Ovary (tissue), 7 donors: ENCODE measurements at regions not wholly inside any gene's neighbourhood (a gene's known extent, or its start where the extent isn't known, plus 50 kb on each side); places are given as distances from the start of the nearest gene placed in this dataset.
"Not testable (repeated sequence)": the region's sequence is repeated elsewhere in the genome, so short reads cannot be mapped to it uniquely, and the experiment has no call there.

Source experiments
- DNase-seq, 5 donors: peaks; one replicate each; pipeline ENCODE4 v3.0.0-alpha.2; 2019 to 2020
- H3K27ac ChIP-seq, 2 donors: fragments of 200-600 bp; one replicate each; pipeline versions ENCODE4 v1.5.1 to v1.8.0; 2019 to 2022
- H3K27me3 ChIP-seq: fragments of 200-600 bp; one replicate; pipeline ENCODE4 v1.8.0; 2022
- H3K36me3 ChIP-seq: fragments of 200-600 bp; sonication (generic); one replicate; pipeline ENCODE4 v1.5.1; 2019
- H3K4me1 ChIP-seq: one replicate; pipeline ENCODE4 v1.8.1; 2013; ENCODE audit warnings: mild to moderate bottlenecking, moderate library complexity; ENCODE audit not compliant: insufficient read depth
- H3K4me3 ChIP-seq: fragments of 200-600 bp; sonication (generic); one replicate; pipeline ENCODE4 v1.5.1; 2017
- H3K9me3 ChIP-seq, 2 donors: fragments of 200-600 bp in 1 of 2; sonication (generic) in 1 of 2; one replicate each; pipeline versions ENCODE4 v1.5.1 to v1.8.1; 2013 to 2019; ENCODE audit warnings: mild to moderate bottlenecking in 1 of 2, moderate library complexity in 1 of 2
- CTCF ChIP-seq, 3 donors: fragments of 450-650 bp in 2 of 3; fragments of 200-600 bp in 1 of 3; IDR thresholded peaks; one replicate each; pipeline versions ENCODE4 v1.5.1 to v1.8.0; 2016 to 2022; ENCODE audit warnings: antibody characterized with exemption in 3 of 3, mild to moderate bottlenecking in 1 of 3
- EP300 ChIP-seq: sonication (generic); formaldehyde crosslinking; IDR thresholded peaks from one replicate; pipeline ENCODE4 v1.6.1; 2017; ENCODE audit warnings: antibody characterized with exemption
- POLR2A ChIP-seq: fragments of 450-650 bp; IDR thresholded peaks from one replicate; pipeline ENCODE4 v1.6.1; 2017; ENCODE audit warnings: antibody characterized with exemption, mild to moderate bottlenecking, moderate library complexity
- WGBS, 3 donors: extraction: QIAGEN DNeasy Blood & Tissue Kit in 1 of 3; methylation state at CpG; one replicate each; pipeline versions ENCODE4 v1.1.5 to v1.1.7; 2013 to 2017; 5-methylcytosine and 5-hydroxymethylcytosine counted together
- intact Hi-C, 4 donors: fragments of 100-400 bp; cut with DNase I; formaldehyde crosslinking; loops; one replicate each; pipeline versions ENCODE4 v1.11.0 to v1.15.1; 2022 to 2023
- donor health status: DM: no; HTN: no; CAD: no; lungs with moderate emphysema.
- donor health status: DM: no; HTN: no; CAD: no.
- donor health status: Bipolar disorder and iron deficiency.
- donor health status: DM: no; HTN: no; CAD: no.
- donor health status: DM: yes; HTN: yes; CAD: no.

- 94 to 97% (median 97%) methylated on average over 2 of the region's 2 CpGs for WGBS, 3 donors
- intact Hi-C loops = no loop called here
These were observed 62.4 kb upstream of the PRMT8 start for GRCh38 chr12:3428631-3429030.

GRCh38 chr12:3429523-3429922 lies 61.5 kb upstream of the PRMT8 start:
- H3K36me3 ChIP-seq, DNase-seq, H3K9me3 ChIP-seq, H3K27me3 ChIP-seq, H3K27ac ChIP-seq, H3K4me1 ChIP-seq, intact Hi-C loops, H3K4me3 ChIP-seq: not testable (repeated sequence)
- WGBS, 3 donors = 92 to 99% (median 95%) methylated on average over 5 of the region's 5 CpGs

More at GRCh38 chr12:3428631-3429030, 62.4 kb upstream of the PRMT8 start:
- H3K9me3 ChIP-seq = no peaks in the 10 kb centered on the region
- no peaks in the 10 kb centered on the region for H3K27me3 ChIP-seq
- H3K27ac ChIP-seq = no peak overlapping the region
- DNase-seq = no peak
- no peaks in the 10 kb centered on the region for H3K4me1 ChIP-seq
- no peak for TF ChIP-seq POLR2A
- TF ChIP-seq EP300 = no peak
- no peak for TF ChIP-seq CTCF (IDR thresholded peaks at IDR 0.05)
- H3K4me3 ChIP-seq = no peak overlapping the region
- H3K36me3 ChIP-seq = no peaks in the 10 kb centered on the region

GRCh38 chr12:3431686-3432085 lies 59.3 kb upstream of the PRMT8 start:
- TF ChIP-seq EP300 (no peak), POLR2A (no peak), CTCF (IDR thresholded peaks at IDR 0.05) (no peak)
- H3K27ac ChIP-seq = no peak overlapping the region
- no peaks in the 10 kb centered on the region for H3K36me3 ChIP-seq
- no peak overlapping the region for H3K4me3 ChIP-seq
- H3K27me3 ChIP-seq = no peaks in the 10 kb centered on the region
- no peak for DNase-seq
- intact Hi-C loops = no loop called here
- 94 to 96% (median 96%) methylated on average over 4 of the region's 4 CpGs for WGBS, 3 donors
- H3K9me3 ChIP-seq = no peaks in the 10 kb centered on the region
- no peaks in the 10 kb centered on the region for H3K4me1 ChIP-seq

- Histone ChIP-seq H3K36me3 (no peaks in the 10 kb centered on the region), H3K4me1 (no peaks in the 10 kb centered on the region), H3K27ac (no peak overlapping the region), H3K27me3 (no peaks in the 10 kb centered on the region), H3K4me3 (no peak overlapping the region), H3K9me3 (no peaks in the 10 kb centered on the region)
- intact Hi-C loops = no loop called here
- TF ChIP-seq POLR2A (no peak), EP300 (no peak), CTCF (IDR thresholded peaks at IDR 0.05) (no peak)
- 74 to 80% (median 75%) methylated on average over 7 of the region's 7 CpGs for WGBS, 3 donors
- DNase-seq = no peak
These were observed 58.7 kb upstream of the PRMT8 start for GRCh38 chr12:3432176-3432742.

DNA sequence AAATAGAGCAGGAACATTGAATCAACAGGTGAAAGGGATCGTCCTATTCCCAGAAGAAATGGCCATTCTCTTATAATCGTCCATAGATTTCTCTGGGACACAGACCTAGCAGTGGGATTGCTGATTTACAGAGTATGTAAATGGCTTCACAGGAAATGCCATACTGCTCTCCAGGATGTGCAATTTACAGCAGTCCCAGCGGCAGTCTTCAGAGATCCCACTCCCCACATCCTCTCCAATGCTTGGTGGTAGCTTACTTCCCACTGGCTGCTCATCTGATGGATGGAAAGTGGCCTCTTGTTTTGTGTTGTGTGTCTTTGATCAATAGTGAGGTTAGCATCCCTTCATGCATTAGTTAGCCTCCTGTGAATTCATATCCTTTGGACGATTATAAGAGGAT lies 58.1 kb upstream of the PRMT8 start:
- WGBS, 3 donors = 61 to 64% (median 62%) methylated on average over 4 of the region's 4 CpGs
- Histone ChIP-seq H3K27me3 (no peaks in the 10 kb centered on the region), H3K27ac (no peak overlapping the region), H3K4me1 (no peaks in the 10 kb centered on the region), H3K9me3 (no peaks in the 10 kb centered on the region), H3K4me3 (no peak overlapping the region), H3K36me3 (no peaks in the 10 kb centered on the region)
- intact Hi-C loops = no loop called here
- no peak for TF ChIP-seq CTCF (IDR thresholded peaks at IDR 0.05)
- no peak for TF ChIP-seq POLR2A
- TF ChIP-seq EP300 = no peak
- DNase-seq = no peak
